ENCODE measurements at regions not wholly inside any gene's neighbourhood (a gene's known extent, or its start where the extent isn't known, plus 50 kb on each side); places are given as distances from the start of the nearest gene placed in this dataset.

DNA sequence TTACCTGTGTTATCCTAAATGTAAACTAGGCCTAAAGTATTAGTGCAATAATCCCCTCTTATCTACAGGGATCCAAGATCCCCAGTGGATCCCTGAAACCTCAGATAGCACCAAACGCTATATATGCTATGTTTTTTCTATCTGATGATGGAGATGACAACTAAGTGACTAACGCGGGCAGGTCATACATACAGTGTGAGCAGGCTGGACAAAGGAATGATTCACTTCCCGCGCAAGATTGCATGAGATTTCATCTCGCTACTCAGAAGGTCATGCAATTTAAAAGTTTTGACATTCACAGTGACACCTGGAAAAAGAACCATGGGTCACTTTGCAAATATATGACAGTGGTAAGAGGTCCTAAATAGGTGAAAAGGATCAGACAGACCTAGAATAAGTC lies 875.9 kb downstream of the HACE1 start:
- Histone ChIP-seq H4K91ac (replicated peaks; ENCODE audit: insufficient read length, low read length) (no peak overlapping the region), H3K4me2 (ENCODE audit: insufficient read depth in 1 of 2, low read depth in 2 of 2, low read length in 2 of 2) (no peak overlapping the region), H3K4me3 (ENCODE audit: extremely low read depth in 1 of 4, insufficient read depth in 2 of 4, low read depth in 3 of 4, low read length in 4 of 4) (no peak overlapping the region), H4K5ac (ENCODE audit: insufficient read length, low read depth, low read length) (no peak overlapping the region), H3K36me3 (ENCODE audit: control insufficient read depth in 2 of 4, insufficient read depth in 4 of 4, low read length in 3 of 4) (no peaks in the 10 kb centered on the region), H3K14ac (ENCODE audit: insufficient read length) (no peak overlapping the region), H3K23ac (ENCODE audit: insufficient read length) (no peak overlapping the region), H2AFZ (ENCODE audit: low read length) (no peak overlapping the region), H4K8ac (ENCODE audit: extremely low read depth, insufficient read depth, low read length) (no peak overlapping the region), H4K20me1 (replicated peaks in 1 of 2; ENCODE audit: control insufficient read depth in 1 of 2, insufficient read depth in 2 of 2, low read length in 2 of 2) (no peaks in the 10 kb centered on the region), H3K9ac (replicated peaks in 1 of 4; ENCODE audit: extremely low read depth in 1 of 4, low read depth in 3 of 4, low read length in 3 of 4) (no peak overlapping the region), H3K27ac (ENCODE audit: low read depth, low read length) (no peak overlapping the region), H2BK5ac (ENCODE audit: low read depth, low read length) (no peak overlapping the region), H2AK5ac (ENCODE audit: low read depth, low read length) (no peak overlapping the region), H2BK15ac (ENCODE audit: low read length) (no peak overlapping the region), H2BK120ac (replicated peaks; ENCODE audit: low read depth, low read length) (no peak overlapping the region), H3K18ac (ENCODE audit: extremely low read depth, low read length) (no peak overlapping the region), H3K9me3 (ENCODE audit: insufficient read depth in 2 of 2, low read depth in 1 of 2, low read length in 1 of 2) (no peaks in the 10 kb centered on the region), H3K79me2 (ENCODE audit: control insufficient read depth in 1 of 2, insufficient read depth in 2 of 2, low read length in 2 of 2) (no peaks in the 10 kb centered on the region), H2BK20ac (ENCODE audit: low read length) (no peak overlapping the region), H3K27me3 (replicated peaks in 1 of 4; ENCODE audit: control insufficient read depth in 3 of 4, extremely low read depth in 1 of 4, insufficient read depth in 3 of 4, low read length in 3 of 4) (no peaks in the 10 kb centered on the region), H3K79me1 (ENCODE audit: low read depth, low read length) (no peaks in the 10 kb centered on the region), H3K56ac (replicated peaks; ENCODE audit: insufficient read length, low read depth, low read length) (no peak overlapping the region), H3K4me1 (replicated peaks in 1 of 4; ENCODE audit: control insufficient read depth in 3 of 4, insufficient read depth in 4 of 4, low read length in 3 of 4) (no peaks in the 10 kb centered on the region), H3K23me2 (ENCODE audit: low read depth, low read length) (no peaks in the 10 kb centered on the region), H2BK12ac (ENCODE audit: low read depth, low read length) (no peak overlapping the region), H3K4ac (replicated peaks; ENCODE audit: insufficient read length, low read depth, low read length) (no peak overlapping the region)
- FAIRE-seq, result no peak
- ChIA-PET CTCF (ENCODE audit: partially characterized antibody) (interaction anchor here (1.0 kb wide), 1 partner anchor 14 kb away, joined by 3 read pairs; no protein-coding TSS in a partner anchor), POLR2A (ENCODE audit: partially characterized antibody) (no interaction called here)
- DNase-seq (ENCODE audit: low read depth in 1 of 2, low spot score in 2 of 2), result no peak
- 94% methylated on average over 6 of the region's 6 CpGs; no CpG with 5 or more reads in 1 of the 2 experiments for WGBS, 2 experiments (ENCODE audit: extremely low coverage in 1 of 2, insufficient coverage in 1 of 2, insufficient read length in 1 of 2, insufficient replicate concordance in 2 of 2, low coverage in 1 of 2, low lambda C conversion rate in 2 of 2, missing lambda C conversion rate in 1 of 2)
- TF ChIP-seq HDAC2 (IDR thresholded peaks at IDR 0.05; ENCODE audit: borderline replicate concordance in 1 of 2, low read depth in 2 of 2, low read length in 2 of 2), result no peak
- TF ChIP-seq TBP (IDR thresholded peaks at IDR 0.05; ENCODE audit: low read depth, low read length), result no peak
- TF ChIP-seq TEAD4 (IDR thresholded peaks at IDR 0.05; ENCODE audit: low read depth, low read length), result no peak
- no peak for TF ChIP-seq SRF (IDR thresholded peaks at IDR 0.05; ENCODE audit: low read depth, low read length)
- TF ChIP-seq EP300 (IDR thresholded peaks at IDR 0.05; ENCODE audit: borderline replicate concordance in 1 of 2, low read depth in 2 of 2, low read length in 2 of 2), result no peak
- no peak for TF ChIP-seq KDM5A (IDR thresholded peaks at IDR 0.05; ENCODE audit: low read length)
- TF ChIP-seq SIX5 (IDR thresholded peaks at IDR 0.05; ENCODE audit: low read depth, low read length), result no peak
- no peak for TF ChIP-seq SIRT6 (IDR thresholded peaks at IDR 0.05; ENCODE audit: low read length)
- no peak for TF ChIP-seq POLR2AphosphoS5 (IDR thresholded peaks at IDR 0.05; ENCODE audit: low read depth, low read length)
- no peak for TF ChIP-seq RAD21 (IDR thresholded peaks at IDR 0.05 in 1 of 2, conservative IDR thresholded peaks at IDR 0.05 in 1 of 2; ENCODE audit: low read depth in 2 of 2, low read length in 2 of 2)
- TF ChIP-seq RFX5 (IDR thresholded peaks at IDR 0.05; ENCODE audit: borderline replicate concordance, low read depth, low read length), result no peak
- TF ChIP-seq GTF2F1 (IDR thresholded peaks at IDR 0.05; ENCODE audit: borderline replicate concordance, low read depth, low read length), result no peak
- no peak for TF ChIP-seq SP4 (IDR thresholded peaks at IDR 0.05; ENCODE audit: low read length)
- TF ChIP-seq RNF2 (IDR thresholded peaks at IDR 0.05; ENCODE audit: borderline replicate concordance, low read depth, low read length, missing control alignments, poor library complexity, severe bottlenecking), result no peak
- no peak for TF ChIP-seq EZH2 (IDR thresholded peaks at IDR 0.05; ENCODE audit: low read depth, low read length, severe bottlenecking)

All from H1 (cell line).